IMR-90 (cell line): ENCODE measurements at regions not wholly inside any gene's neighbourhood (a gene's known extent, or its start where the extent isn't known, plus 50 kb on each side); places are given as distances from the start of the nearest gene placed in this dataset.
A peak's percentile ranks its signal among the peaks of the same experiment; 100 is the strongest.

Experiments used
- ATAC-seq: fragments of 200-7000 bp; cut with Tn5 transposase; 2 replicates; pipeline ENCODE4 v1.9.1; 2020; ENCODE audit warnings: low read depth, mild to moderate bottlenecking, moderate library complexity
- BruUV-seq: library from RNA; stranded (reverse); fragments of 400-500 nt; replicated peaks from 2 replicates; lab custom pipeline; 2021; lab: Mats Ljungman, UMichigan
- CTCF ChIA-PET: fragments of 300-600 bp; formaldehyde crosslinking; extraction: SDS; loops from one replicate; lab custom pipeline; 2021; ENCODE audit warnings: antibody characterized with exemption; lab: Yijun Ruan, JAX
- POLR2A ChIA-PET: fragments of 300-600 bp; sonication (Branson Sonifier 250); formaldehyde crosslinking; loops from one replicate; lab custom pipeline; 2022; ENCODE audit warnings: antibody characterized with exemption; ENCODE audit not compliant: unreplicated experiment; lab: Charles Lee
- DNase-seq: peaks from one replicate; pipeline ENCODE4 v3.0.0; 2013
- H2AFZ ChIP-seq: replicated peaks from 2 replicates; pipeline ENCODE3; 2013; ENCODE audit warnings: low read length, mild to moderate bottlenecking; ENCODE audit not compliant: poor library complexity
- H2AK5ac ChIP-seq: 2 replicates; pipeline ENCODE4 v1.6.1; 2013; ENCODE audit warnings: low read depth, low read length, inconsistent platforms
- H2AK9ac ChIP-seq: replicated peaks from 2 replicates; pipeline ENCODE3; 2013; ENCODE audit warnings: mild to moderate bottlenecking, low read depth, low read length, moderate library complexity; ENCODE audit not compliant: poor library complexity
- H2BK120ac ChIP-seq: 2 replicates; pipeline ENCODE4 v1.6.1; 2013; ENCODE audit warnings: low read depth, low read length, inconsistent platforms
- H2BK15ac ChIP-seq: 3 replicates; pipeline ENCODE4 v1.6.1; 2013; ENCODE audit warnings: low read depth, low read length, inconsistent platforms
- H2BK20ac ChIP-seq: 2 replicates; pipeline ENCODE4 v1.6.1; 2013; ENCODE audit warnings: low read depth, mild to moderate bottlenecking, inconsistent platforms, low read length, moderate library complexity
- H2BK5ac ChIP-seq: 2 replicates; pipeline ENCODE4 v1.6.1; 2013; ENCODE audit warnings: mild to moderate bottlenecking, low read depth, low read length, inconsistent platforms; ENCODE audit not compliant: poor library complexity, severe bottlenecking
- H3K14ac ChIP-seq: replicated peaks from 2 replicates; pipeline ENCODE4 v1.6.1; 2013; ENCODE audit warnings: low read depth, low read length, inconsistent platforms
- H3K18ac ChIP-seq: 2 replicates; pipeline ENCODE4 v1.6.1; 2013; ENCODE audit warnings: low read depth, low read length, control low read depth
- H3K23ac ChIP-seq: 2 replicates; pipeline ENCODE4 v1.6.1; 2013; ENCODE audit warnings: low read depth, low read length, inconsistent platforms
- H3K27ac ChIP-seq: 2 replicates; pipeline ENCODE4 v1.5.1; 2013; ENCODE audit warnings: mild to moderate bottlenecking, control low read depth, low read length; ENCODE audit not compliant: insufficient read depth
- H3K27me3 ChIP-seq: 2 replicates; pipeline ENCODE4 v1.6.1; 2013; ENCODE audit warnings: low read length; ENCODE audit not compliant: control insufficient read depth, insufficient read depth
- H3K36me3 ChIP-seq: 2 replicates; pipeline ENCODE4 v1.6.1; 2013; ENCODE audit warnings: low read length, mixed read lengths; ENCODE audit not compliant: control insufficient read depth, insufficient read depth
- H3K4ac ChIP-seq: 2 replicates; pipeline ENCODE4 v1.6.1; 2013; ENCODE audit warnings: low read depth, low read length, inconsistent platforms
- H3K4me1 ChIP-seq: 2 replicates; pipeline ENCODE4 v1.6.1; 2013; ENCODE audit warnings: low read length, mixed read lengths; ENCODE audit not compliant: control insufficient read depth, insufficient read depth
- H3K4me2 ChIP-seq: 2 replicates; pipeline ENCODE4 v1.6.1; 2013; ENCODE audit warnings: low read depth, mild to moderate bottlenecking, control low read depth, low read length, moderate library complexity
- H3K4me3 ChIP-seq: 2 replicates; pipeline ENCODE4 v1.5.1; 2013; ENCODE audit warnings: low read depth, mild to moderate bottlenecking, control low read depth, low read length, moderate library complexity; ENCODE audit not compliant: insufficient read depth
- H3K56ac ChIP-seq: 2 replicates; pipeline ENCODE4 v1.6.1; 2013; ENCODE audit warnings: low read length, inconsistent platforms; ENCODE audit not compliant: insufficient read depth; ENCODE audit errors: extremely low read depth
- H3K79me1 ChIP-seq, 2 experiments: 2 replicates each; pipeline ENCODE4 v1.6.1; 2013; ENCODE audit warnings: low read length in 2 of 2, inconsistent platforms in 1 of 2, low read depth in 1 of 2
- H3K9ac ChIP-seq: 2 replicates; pipeline ENCODE4 v1.6.1; 2013; ENCODE audit warnings: low read depth, low read length, control low read depth
- H3K9me1 ChIP-seq: 2 replicates; pipeline ENCODE4 v1.6.1; 2013; ENCODE audit warnings: low read length, inconsistent platforms; ENCODE audit not compliant: insufficient read depth
- H3K9me3 ChIP-seq: 2 replicates; pipeline ENCODE4 v1.6.1; 2013; ENCODE audit warnings: low read length; ENCODE audit not compliant: control insufficient read depth, insufficient read depth
- H4K20me1 ChIP-seq: 2 replicates; pipeline ENCODE4 v1.6.1; 2013; ENCODE audit warnings: low read length, inconsistent platforms; ENCODE audit not compliant: insufficient read depth
- H4K5ac ChIP-seq: 2 replicates; pipeline ENCODE4 v1.6.1; 2013; ENCODE audit warnings: mild to moderate bottlenecking, low read depth, low read length, control low read depth
- H4K8ac ChIP-seq, 2 experiments: 2 replicates each; pipeline ENCODE4 v1.6.1; 2013; ENCODE audit warnings: low read depth in 2 of 2, low read length in 2 of 2, control low read depth in 1 of 2, inconsistent platforms in 1 of 2
- H4K91ac ChIP-seq: 2 replicates; pipeline ENCODE4 v1.6.1; 2013; ENCODE audit warnings: low read depth, low read length, inconsistent platforms; ENCODE audit not compliant: insufficient read depth
- MAZ ChIP-seq: IDR thresholded peaks from 2 replicates; pipeline ENCODE4 v1.6.1; 2012; ENCODE audit warnings: low read depth, mild to moderate bottlenecking, low read length, improper control_type of control experiment, moderate library complexity, borderline replicate concordance
- SMC3 ChIP-seq: fragments of 150-350 bp; IDR thresholded peaks from 2 replicates; pipeline ENCODE4 v1.6.1; 2016; ENCODE audit warnings: low read depth, mild to moderate bottlenecking, antibody characterized with exemption, low read length, moderate library complexity
- WGBS, 2 experiments: methylation state at CpG; one replicate each; pipeline versions ENCODE4 v1.1.5 to v1.1.7; 2013; ENCODE audit warnings: missing lambda C conversion rate in 2 of 2; ENCODE audit not compliant: insufficient read length in 1 of 2; ENCODE audit errors: extremely low coverage in 2 of 2; 5-methylcytosine and 5-hydroxymethylcytosine counted together
- dilution Hi-C: fragments of 300-500 bp; cut with HindIII; formaldehyde crosslinking; loops from one replicate; pipeline ENCODE4 v1.14.3; 2018; ENCODE audit warnings: low sequenced_read_pairs; ENCODE audit not compliant: unreplicated experiment
- in situ Hi-C: fragments of 300-500 bp; cut with MboI; formaldehyde crosslinking; loops from 3 replicates; pipeline ENCODE4 v1.14.3; 2019; ENCODE audit warnings: low sequenced_read_pairs, inconsistent platforms, mixed read lengths
- intact Hi-C: fragments of 100-400 bp; cut with micrococcal nuclease; formaldehyde crosslinking; loops from 2 replicates; pipeline ENCODE4 v1.10.0; 2022

DNA sequence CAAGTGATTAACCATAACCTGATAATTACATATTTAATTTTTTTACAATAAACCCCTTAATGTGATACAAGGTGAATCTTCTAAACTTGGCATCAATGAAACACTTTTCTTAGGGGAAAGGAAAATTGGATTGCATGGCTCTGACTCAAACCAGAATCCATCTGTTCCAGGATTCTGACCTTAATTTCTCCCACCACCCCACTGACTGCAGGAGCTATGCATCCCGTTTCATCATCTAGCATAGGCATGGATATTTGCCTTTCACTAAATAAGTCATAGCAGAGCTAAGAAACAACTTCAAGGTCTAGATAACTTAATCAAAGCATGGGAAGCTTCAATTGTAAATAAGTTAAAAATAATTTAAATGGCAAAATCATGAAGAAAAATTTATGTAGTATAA, 156.3 kb downstream of the BTC start:
- peak overlapping the region; percentile 30; the same call in 1 of the 2 replicates for H2BK120ac ChIP-seq
- no peaks in the 10 kb centered on the region for H3K9me1 ChIP-seq
- no peak overlapping the region for H3K14ac ChIP-seq
- H3K4ac ChIP-seq, result 0 out of 2 replicates have a peak overlapping the region, but pooled peaks have one; percentile 2
- peak overlapping the region; percentile 70; the same call in 1 of the 2 replicates for H2BK20ac ChIP-seq
- H4K5ac ChIP-seq, result 0 out of 2 replicates have a peak overlapping the region, but pooled peaks have one; percentile 59
- TF ChIP-seq SMC3 (no peak), MAZ (no peak)
- H3K36me3 ChIP-seq, result no peaks in the 10 kb centered on the region
- no peak overlapping the region for H2BK5ac ChIP-seq
- no peak overlapping the region for H3K56ac ChIP-seq
- H2AK9ac ChIP-seq, result no peak overlapping the region
- no peak overlapping the region for H3K9ac ChIP-seq
- peak overlapping the region; percentile 89 for H3K18ac ChIP-seq
- 0 out of 2 replicates have a peak overlapping the region, but pooled peaks have one; percentile 50 for H3K23ac ChIP-seq
- no CpG with 5 or more reads among the region's 1 CpG for WGBS, 2 experiments
- POLR2A ChIA-PET, result no interaction called here
- in situ Hi-C loops (loop anchor here (25.0 kb wide), 1 partner anchor 926 kb away; no protein-coding TSS in a partner anchor), intact Hi-C loops (no loop called here), dilution Hi-C loops (no loop called here)
- no peak overlapping the region for H3K4me2 ChIP-seq
- H3K4me1 ChIP-seq, result peaks cover 9% of the 10 kb centered on the region
- ATAC-seq (no peak), DNase-seq (peak; percentile 13)
- H2AK5ac ChIP-seq, result 0 out of 2 replicates have a peak overlapping the region, but pooled peaks have one; percentile 11
- H4K20me1 ChIP-seq, result no peaks in the 10 kb centered on the region; the same call in 1 of the 2 replicates
- no peak overlapping the region for H4K8ac ChIP-seq
- CTCF ChIA-PET, result interaction anchor here (0.6 to 1.1 kb wide), 2 partner anchors 14 to 261 kb away, joined by 3 to 10 read pairs; no protein-coding TSS in a partner anchor
- no peak overlapping the region for H2BK15ac ChIP-seq
- H3K79me1 ChIP-seq, result no peaks in the 10 kb centered on the region
- BruUV-seq, result no TSS peak
- H3K4me3 ChIP-seq, result no peak overlapping the region
- no peak overlapping the region for H3K27ac ChIP-seq
- no peaks in the 10 kb centered on the region for H3K9me3 ChIP-seq
- no peak overlapping the region for H2AFZ ChIP-seq
- H3K27me3 ChIP-seq, result no peaks in the 10 kb centered on the region; the same call in 1 of the 2 replicates
- 0 out of 2 replicates have a peak overlapping the region, but pooled peaks have one; percentile 35 for H4K91ac ChIP-seq
